ENCODE measurements at regions not wholly inside any gene's neighbourhood (a gene's known extent, or its start where the extent isn't known, plus 50 kb on each side); places are given as distances from the start of the nearest gene placed in this dataset.

DNA sequence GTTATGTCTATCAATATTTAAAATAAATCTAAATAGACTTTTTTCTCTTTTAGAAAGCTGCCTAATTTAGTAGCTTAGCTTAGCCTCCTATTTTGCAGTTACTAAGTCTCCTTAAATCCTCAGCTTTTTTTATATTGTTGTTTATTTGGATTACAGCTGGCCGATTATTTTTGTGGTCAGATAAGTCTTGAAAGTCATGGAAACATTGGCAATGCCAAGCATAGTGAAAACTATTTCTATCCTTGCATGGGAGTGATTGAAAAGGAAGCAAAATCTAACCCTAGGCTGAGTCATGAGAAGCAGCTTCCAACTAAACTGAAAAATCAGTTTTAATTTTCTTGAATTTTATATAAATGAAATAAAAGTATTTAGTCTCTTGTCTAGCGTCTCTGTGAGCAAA is 1063.0 kb upstream of the GBE1 start:
- no peaks in the 10 kb centered on the region for H3K4me1 ChIP-seq (ENCODE audit: control insufficient read depth in 1 of 2, extremely low read depth in 1 of 2, insufficient read depth in 2 of 2, low read length in 2 of 2)
- DNase-seq: no peak
- POLR2A ChIA-PET: no interaction called here
- CTCF ChIA-PET: no interaction called here
- Mint-ChIP-seq H3K4me1 (no peaks in the 10 kb centered on the region), H3K27ac (no peak overlapping the region), H3K9me3 (peaks cover 7 to 14% (median 12%) of the 10 kb centered on the region in 3 donors), H3K4me3 (no peak overlapping the region), H3K36me3 (no peaks in the 10 kb centered on the region), H3K27me3 (no peaks in the 10 kb centered on the region)
- ATAC-seq (replicated peaks in 1 of 4): no peak
- no peak overlapping the region for H3K27ac ChIP-seq (ENCODE audit: low read length)
- WGBS (ENCODE audit: insufficient coverage): no CpG with 5 or more reads among the region's 2 CpGs
- peaks cover 2% of the 10 kb centered on the region for H3K9me3 ChIP-seq
- H3K4me3 ChIP-seq (ENCODE audit: control insufficient read depth in 1 of 2, extremely low read depth in 1 of 2, low read length in 1 of 2): no peak overlapping the region
- no peaks in the 10 kb centered on the region for H3K36me3 ChIP-seq (ENCODE audit: control insufficient read depth in 2 of 2, extremely low read depth in 1 of 2, insufficient read depth in 1 of 2, low read length in 1 of 2)
- no peaks in the 10 kb centered on the region for H3K27me3 ChIP-seq (replicated peaks in 1 of 2; ENCODE audit: control insufficient read depth in 2 of 2, extremely low read depth in 1 of 2, insufficient read depth in 2 of 2, low read length in 1 of 2)

GRCh38 chr3:82816086-82816485 is 1054.6 kb upstream of the GBE1 start:
- POLR2A ChIA-PET: no interaction called here
- Histone ChIP-seq H3K4me3 (ENCODE audit: control insufficient read depth in 1 of 2, extremely low read depth in 1 of 2, low read length in 1 of 2) (no peak overlapping the region), H3K27me3 (replicated peaks in 1 of 2; ENCODE audit: control insufficient read depth in 2 of 2, extremely low read depth in 1 of 2, insufficient read depth in 2 of 2, low read length in 1 of 2) (no peaks in the 10 kb centered on the region), H3K27ac (ENCODE audit: low read length) (no peak overlapping the region), H3K36me3 (ENCODE audit: control insufficient read depth in 2 of 2, extremely low read depth in 1 of 2, insufficient read depth in 1 of 2, low read length in 1 of 2) (no peaks in the 10 kb centered on the region), H3K9me3 (no peaks in the 10 kb centered on the region), H3K4me1 (ENCODE audit: control insufficient read depth in 1 of 2, extremely low read depth in 1 of 2, insufficient read depth in 2 of 2, low read length in 2 of 2) (no peaks in the 10 kb centered on the region)
- ATAC-seq (replicated peaks in 1 of 4): no peak
- Mint-ChIP-seq H3K36me3 (no peaks in the 10 kb centered on the region), H3K9me3 (peaks cover 21 to 35% (median 24%) of the 10 kb centered on the region in 3 donors), H3K27ac (no peak overlapping the region), H3K27me3 (no peaks in the 10 kb centered on the region), H3K4me3 (no peak overlapping the region), H3K4me1 (no peaks in the 10 kb centered on the region)
- CTCF ChIA-PET: no interaction called here
- no peak for DNase-seq

DNA sequence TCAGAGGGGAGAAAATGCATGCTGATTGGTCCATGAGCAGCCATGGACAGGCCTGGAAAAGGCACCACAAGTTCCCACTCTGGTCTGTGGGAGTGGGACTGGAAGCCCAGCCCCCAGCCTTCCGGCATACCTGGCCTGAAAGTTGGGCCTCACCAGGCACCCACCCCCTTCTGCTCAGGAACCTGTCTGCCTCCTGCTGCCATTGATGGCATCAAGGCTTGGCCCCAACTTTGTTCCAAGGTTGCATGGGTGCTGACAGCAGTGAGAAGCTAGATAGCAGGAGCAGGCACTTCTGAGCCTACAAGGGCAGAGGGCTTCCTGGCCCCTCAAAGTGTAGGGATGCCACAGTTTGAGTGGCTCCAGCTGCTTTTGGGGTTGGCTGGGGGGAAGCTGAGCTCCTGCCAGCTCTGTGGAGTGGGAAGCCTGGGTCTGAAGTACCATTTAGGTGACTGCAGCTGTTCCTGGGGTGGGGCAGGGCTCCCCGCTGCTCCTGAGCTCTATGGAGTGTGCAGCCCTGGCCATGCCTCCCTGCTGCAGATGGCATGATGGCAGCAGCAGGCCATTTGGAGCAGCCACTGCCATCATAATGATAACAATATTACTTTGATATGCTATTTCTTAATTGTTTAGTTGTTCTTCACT is 1054.1 kb upstream of the GBE1 start:
- 100% methylated on average over 1 of the region's 2 CpGs for WGBS (ENCODE audit: insufficient coverage)
- H3K36me3 Mint-ChIP-seq: no peaks in the 10 kb centered on the region
- no peaks in the 10 kb centered on the region for H3K4me1 Mint-ChIP-seq
- Histone ChIP-seq H3K27ac (ENCODE audit: low read length) (no peak overlapping the region), H3K4me1 (ENCODE audit: control insufficient read depth in 1 of 2, extremely low read depth in 1 of 2, insufficient read depth in 2 of 2, low read length in 2 of 2) (no peaks in the 10 kb centered on the region), H3K36me3 (ENCODE audit: control insufficient read depth in 2 of 2, extremely low read depth in 1 of 2, insufficient read depth in 1 of 2, low read length in 1 of 2) (no peaks in the 10 kb centered on the region), H3K9me3 (no peaks in the 10 kb centered on the region), H3K4me3 (ENCODE audit: control insufficient read depth in 1 of 2, extremely low read depth in 1 of 2, low read length in 1 of 2) (no peak overlapping the region), H3K27me3 (replicated peaks in 1 of 2; ENCODE audit: control insufficient read depth in 2 of 2, extremely low read depth in 1 of 2, insufficient read depth in 2 of 2, low read length in 1 of 2) (no peaks in the 10 kb centered on the region)
- peaks cover 19 to 35% (median 23%) of the 10 kb centered on the region in 3 donors for H3K9me3 Mint-ChIP-seq
- H3K27me3 Mint-ChIP-seq: no peaks in the 10 kb centered on the region
- no peak overlapping the region for H3K4me3 Mint-ChIP-seq
- H3K27ac Mint-ChIP-seq: no peak overlapping the region
- ATAC-seq (replicated peaks in 1 of 4) (no peak), DNase-seq (no peak)
- ChIA-PET CTCF (no interaction called here), POLR2A (no interaction called here)

DNA sequence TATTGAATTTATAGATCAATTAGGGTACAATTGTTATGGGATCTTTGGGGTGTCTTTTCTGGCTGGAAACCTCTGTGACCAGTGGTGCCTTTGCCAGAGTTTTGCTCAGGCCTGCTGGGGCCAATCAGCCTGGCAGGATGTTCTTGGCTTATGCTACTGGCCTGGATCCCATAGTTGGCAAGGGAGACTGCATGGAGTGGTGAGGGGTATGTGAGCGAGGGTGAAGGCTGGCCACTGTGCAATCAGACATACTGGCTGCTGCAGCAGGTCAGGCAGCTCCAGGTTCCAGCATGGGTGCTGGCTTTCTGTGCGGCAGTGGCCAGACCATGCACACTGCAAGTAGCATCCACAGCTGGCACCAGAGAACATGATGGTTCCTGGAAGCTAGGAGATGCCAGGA is 1053.2 kb upstream of the GBE1 start:
- H3K27me3 Mint-ChIP-seq: no peaks in the 10 kb centered on the region
- no peaks in the 10 kb centered on the region for H3K36me3 Mint-ChIP-seq
- ChIA-PET CTCF (no interaction called here), POLR2A (no interaction called here)
- H3K27ac ChIP-seq (ENCODE audit: low read length): no peak overlapping the region
- H3K27me3 ChIP-seq (replicated peaks in 1 of 2; ENCODE audit: control insufficient read depth in 2 of 2, extremely low read depth in 1 of 2, insufficient read depth in 2 of 2, low read length in 1 of 2): no peaks in the 10 kb centered on the region
- no peaks in the 10 kb centered on the region for H3K9me3 ChIP-seq
- ATAC-seq (replicated peaks in 1 of 4): no peak
- no peaks in the 10 kb centered on the region for H3K4me1 ChIP-seq (ENCODE audit: control insufficient read depth in 1 of 2, extremely low read depth in 1 of 2, insufficient read depth in 2 of 2, low read length in 2 of 2)
- H3K36me3 ChIP-seq (ENCODE audit: control insufficient read depth in 2 of 2, extremely low read depth in 1 of 2, insufficient read depth in 1 of 2, low read length in 1 of 2): no peaks in the 10 kb centered on the region
- no peak overlapping the region for H3K4me3 ChIP-seq (ENCODE audit: control insufficient read depth in 1 of 2, extremely low read depth in 1 of 2, low read length in 1 of 2)
- 73% methylated on average over 2 of the region's 2 CpGs for WGBS (ENCODE audit: insufficient coverage)
- peaks cover 23 to 38% (median 26%) of the 10 kb centered on the region in 3 donors for H3K9me3 Mint-ChIP-seq
- H3K4me3 Mint-ChIP-seq: no peak overlapping the region
- no peak for DNase-seq
- H3K27ac Mint-ChIP-seq: no peak overlapping the region
- no peaks in the 10 kb centered on the region for H3K4me1 Mint-ChIP-seq

- Mint-ChIP-seq H3K36me3 (no peaks in the 10 kb centered on the region), H3K27ac (no peak overlapping the region), H3K27me3 (no peaks in the 10 kb centered on the region), H3K4me1 (no peaks in the 10 kb centered on the region), H3K9me3 (peaks cover 16 to 39% (median 25%) of the 10 kb centered on the region in 3 donors), H3K4me3 (no peak overlapping the region)
- H3K36me3 ChIP-seq (ENCODE audit: control insufficient read depth in 2 of 2, extremely low read depth in 1 of 2, insufficient read depth in 1 of 2, low read length in 1 of 2): no peaks in the 10 kb centered on the region
- ChIA-PET CTCF (no interaction called here), POLR2A (no interaction called here)
- H3K27me3 ChIP-seq (replicated peaks in 1 of 2; ENCODE audit: control insufficient read depth in 2 of 2, extremely low read depth in 1 of 2, insufficient read depth in 2 of 2, low read length in 1 of 2): no peaks in the 10 kb centered on the region
- ATAC-seq (replicated peaks in 1 of 4) (no peak), DNase-seq (no peak)
- WGBS (ENCODE audit: insufficient coverage): 94% methylated on average over 16 of the region's 23 CpGs
- H3K4me3 ChIP-seq (ENCODE audit: control insufficient read depth in 1 of 2, extremely low read depth in 1 of 2, low read length in 1 of 2): no peak overlapping the region
- no peaks in the 10 kb centered on the region for H3K9me3 ChIP-seq
- no peaks in the 10 kb centered on the region for H3K4me1 ChIP-seq (ENCODE audit: control insufficient read depth in 1 of 2, extremely low read depth in 1 of 2, insufficient read depth in 2 of 2, low read length in 2 of 2)
- no peak overlapping the region for H3K27ac ChIP-seq (ENCODE audit: low read length)
Observed at GRCh38 chr3:82807781-82808180, 1046.3 kb upstream of the GBE1 start.

GRCh38 chr3:82802501-82802900 is 1041.1 kb upstream of the GBE1 start:
- H3K27ac Mint-ChIP-seq: no peak overlapping the region
- WGBS (ENCODE audit: insufficient coverage): no CpG with 5 or more reads among the region's 2 CpGs
- H3K27me3 ChIP-seq (replicated peaks in 1 of 2; ENCODE audit: control insufficient read depth in 2 of 2, extremely low read depth in 1 of 2, insufficient read depth in 2 of 2, low read length in 1 of 2): no peaks in the 10 kb centered on the region
- H3K36me3 ChIP-seq (ENCODE audit: control insufficient read depth in 2 of 2, extremely low read depth in 1 of 2, insufficient read depth in 1 of 2, low read length in 1 of 2): no peaks in the 10 kb centered on the region
- CTCF ChIA-PET: no interaction called here
- no peaks in the 10 kb centered on the region for H3K36me3 Mint-ChIP-seq
- peaks cover 3 to 25% (median 8%) of the 10 kb centered on the region in 3 donors for H3K9me3 Mint-ChIP-seq
- H3K4me1 ChIP-seq (ENCODE audit: control insufficient read depth in 1 of 2, extremely low read depth in 1 of 2, insufficient read depth in 2 of 2, low read length in 2 of 2): no peaks in the 10 kb centered on the region
- H3K27me3 Mint-ChIP-seq: no peaks in the 10 kb centered on the region
- DNase-seq (no peak), ATAC-seq (replicated peaks in 1 of 4) (no peak)
- no peaks in the 10 kb centered on the region for H3K4me1 Mint-ChIP-seq
- no peak overlapping the region for H3K4me3 Mint-ChIP-seq
- no peaks in the 10 kb centered on the region for H3K9me3 ChIP-seq
- H3K4me3 ChIP-seq (ENCODE audit: control insufficient read depth in 1 of 2, extremely low read depth in 1 of 2, low read length in 1 of 2): no peak overlapping the region
- H3K27ac ChIP-seq (ENCODE audit: low read length): no peak overlapping the region
- POLR2A ChIA-PET: interaction anchor here in 1 of 2 donors (0.5 kb wide), 1 partner anchor 569 kb away, joined by 3 read pairs; no protein-coding TSS in a partner anchor

DNA sequence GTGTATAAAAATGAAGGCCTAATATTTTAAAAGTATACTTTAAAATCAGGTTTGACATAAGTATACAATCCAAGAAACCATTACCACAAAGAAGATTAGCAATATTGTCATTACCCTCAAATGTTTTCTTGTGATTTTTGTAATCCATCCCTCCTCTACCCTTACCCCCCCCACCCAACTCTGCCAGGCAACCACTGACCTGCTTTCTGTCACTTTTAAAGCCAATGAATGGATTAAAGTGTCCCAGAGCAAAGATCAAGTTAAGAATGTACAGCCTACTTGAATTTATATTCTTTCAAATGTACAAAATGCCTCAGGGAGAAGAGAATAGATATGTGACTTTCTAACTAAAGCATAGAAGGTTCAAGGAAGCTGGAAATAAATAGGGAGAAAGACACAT is 1038.8 kb upstream of the GBE1 start:
- H3K4me1 ChIP-seq (ENCODE audit: control insufficient read depth in 1 of 2, extremely low read depth in 1 of 2, insufficient read depth in 2 of 2, low read length in 2 of 2): no peaks in the 10 kb centered on the region
- Mint-ChIP-seq H3K27ac (no peak overlapping the region), H3K4me1 (no peaks in the 10 kb centered on the region), H3K9me3 (peaks cover 0 to 14% (median 2%) of the 10 kb centered on the region in 3 donors), H3K36me3 (no peaks in the 10 kb centered on the region), H3K27me3 (no peaks in the 10 kb centered on the region), H3K4me3 (no peak overlapping the region)
- no peak for DNase-seq
- CTCF ChIA-PET: no interaction called here
- H3K9me3 ChIP-seq: no peaks in the 10 kb centered on the region
- H3K4me3 ChIP-seq (ENCODE audit: control insufficient read depth in 1 of 2, extremely low read depth in 1 of 2, low read length in 1 of 2): no peak overlapping the region
- no peaks in the 10 kb centered on the region for H3K27me3 ChIP-seq (replicated peaks in 1 of 2; ENCODE audit: control insufficient read depth in 2 of 2, extremely low read depth in 1 of 2, insufficient read depth in 2 of 2, low read length in 1 of 2)
- no peak for ATAC-seq (replicated peaks in 1 of 4)
- POLR2A ChIA-PET: no interaction called here
- H3K36me3 ChIP-seq (ENCODE audit: control insufficient read depth in 2 of 2, extremely low read depth in 1 of 2, insufficient read depth in 1 of 2, low read length in 1 of 2): no peaks in the 10 kb centered on the region
- no peak overlapping the region for H3K27ac ChIP-seq (ENCODE audit: low read length)
